ENCODE measurements at regions not wholly inside any gene's neighbourhood (a gene's known extent, or its start where the extent isn't known, plus 50 kb on each side); places are given as distances from the start of the nearest gene placed in this dataset.
"Not testable (repeated sequence)": the region's sequence is repeated elsewhere in the genome, so short reads cannot be mapped to it uniquely, and the experiment has no call there.

DNA sequence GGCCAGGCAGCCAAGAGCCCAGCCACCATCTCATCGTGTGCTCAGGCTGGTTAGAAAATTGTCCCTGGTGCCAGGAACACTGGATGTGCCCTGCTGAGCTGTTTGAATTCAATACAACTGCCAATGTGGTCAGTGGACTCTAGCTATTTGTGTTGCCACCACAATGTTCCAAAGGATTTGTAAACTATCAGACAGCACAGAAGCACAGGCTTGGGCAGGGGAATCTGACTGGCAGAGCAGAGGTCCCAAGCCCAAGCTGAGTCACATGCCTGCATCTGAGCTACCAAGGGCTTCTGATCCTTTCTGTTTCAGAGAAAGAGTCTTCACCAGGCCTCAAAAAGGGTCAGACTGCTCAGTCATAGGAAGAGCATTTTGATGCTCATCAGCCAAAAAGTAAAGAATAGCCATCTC, 232.1 kb upstream of the SEMA3C start:
- no peak for DNase-seq (ENCODE audit: extremely low read depth, insufficient read length)
- Histone ChIP-seq H3K27me3 (replicated peaks; ENCODE audit: control insufficient read depth, insufficient read depth, low read length) (no peaks in the 10 kb centered on the region), H3K36me3 (ENCODE audit: control insufficient read depth, insufficient read depth, low read length) (no peaks in the 10 kb centered on the region), H3K4me3 (replicated peaks; ENCODE audit: low read depth, low read length) (no peak overlapping the region)
- TF ChIP-seq, protein P1, sequence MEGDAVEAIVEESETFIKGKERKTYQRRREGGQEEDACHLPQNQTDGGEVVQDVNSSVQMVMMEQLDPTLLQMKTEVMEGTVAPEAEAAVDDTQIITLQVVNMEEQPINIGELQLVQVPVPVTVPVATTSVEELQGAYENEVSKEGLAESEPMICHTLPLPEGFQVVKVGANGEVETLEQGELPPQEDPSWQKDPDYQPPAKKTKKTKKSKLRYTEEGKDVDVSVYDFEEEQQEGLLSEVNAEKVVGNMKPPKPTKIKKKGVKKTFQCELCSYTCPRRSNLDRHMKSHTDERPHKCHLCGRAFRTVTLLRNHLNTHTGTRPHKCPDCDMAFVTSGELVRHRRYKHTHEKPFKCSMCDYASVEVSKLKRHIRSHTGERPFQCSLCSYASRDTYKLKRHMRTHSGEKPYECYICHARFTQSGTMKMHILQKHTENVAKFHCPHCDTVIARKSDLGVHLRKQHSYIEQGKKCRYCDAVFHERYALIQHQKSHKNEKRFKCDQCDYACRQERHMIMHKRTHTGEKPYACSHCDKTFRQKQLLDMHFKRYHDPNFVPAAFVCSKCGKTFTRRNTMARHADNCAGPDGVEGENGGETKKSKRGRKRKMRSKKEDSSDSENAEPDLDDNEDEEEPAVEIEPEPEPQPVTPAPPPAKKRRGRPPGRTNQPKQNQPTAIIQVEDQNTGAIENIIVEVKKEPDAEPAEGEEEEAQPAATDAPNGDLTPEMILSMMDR (IDR thresholded peaks at IDR 0.05; ENCODE audit: insufficient read depth, low read length, poor library complexity, severe bottlenecking): no peak

DNA sequence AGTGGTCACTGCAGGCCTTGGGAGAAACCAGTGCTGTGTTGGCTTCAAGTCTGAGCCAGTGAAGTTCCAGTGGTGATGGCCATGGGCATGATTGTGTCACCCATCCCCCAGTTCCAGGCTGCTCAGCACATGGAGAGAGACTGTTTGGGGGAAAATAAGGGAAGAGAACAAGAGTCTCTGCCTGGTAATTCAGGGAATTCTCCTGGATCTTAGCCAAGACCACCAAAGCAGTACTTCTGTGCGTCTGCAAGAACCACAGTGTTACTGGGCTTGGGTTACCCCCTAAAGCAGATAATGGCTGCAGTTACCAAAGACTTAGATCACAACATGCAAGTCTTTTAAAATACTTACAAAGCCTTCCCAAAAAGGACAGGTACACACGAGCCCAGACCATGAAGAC, 225.0 kb upstream of the SEMA3C start:
- no peaks in the 10 kb centered on the region for H3K36me3 ChIP-seq (ENCODE audit: control insufficient read depth, insufficient read depth, low read length)
- TF ChIP-seq, protein P1 (IDR thresholded peaks at IDR 0.05; ENCODE audit: insufficient read depth, low read length, poor library complexity, severe bottlenecking): no peak
- H3K4me3 ChIP-seq (replicated peaks; ENCODE audit: low read depth, low read length): no peak overlapping the region
- DNase-seq (ENCODE audit: extremely low read depth, insufficient read length): no peak
- H3K27me3 ChIP-seq (replicated peaks; ENCODE audit: control insufficient read depth, insufficient read depth, low read length): no peaks in the 10 kb centered on the region

DNA sequence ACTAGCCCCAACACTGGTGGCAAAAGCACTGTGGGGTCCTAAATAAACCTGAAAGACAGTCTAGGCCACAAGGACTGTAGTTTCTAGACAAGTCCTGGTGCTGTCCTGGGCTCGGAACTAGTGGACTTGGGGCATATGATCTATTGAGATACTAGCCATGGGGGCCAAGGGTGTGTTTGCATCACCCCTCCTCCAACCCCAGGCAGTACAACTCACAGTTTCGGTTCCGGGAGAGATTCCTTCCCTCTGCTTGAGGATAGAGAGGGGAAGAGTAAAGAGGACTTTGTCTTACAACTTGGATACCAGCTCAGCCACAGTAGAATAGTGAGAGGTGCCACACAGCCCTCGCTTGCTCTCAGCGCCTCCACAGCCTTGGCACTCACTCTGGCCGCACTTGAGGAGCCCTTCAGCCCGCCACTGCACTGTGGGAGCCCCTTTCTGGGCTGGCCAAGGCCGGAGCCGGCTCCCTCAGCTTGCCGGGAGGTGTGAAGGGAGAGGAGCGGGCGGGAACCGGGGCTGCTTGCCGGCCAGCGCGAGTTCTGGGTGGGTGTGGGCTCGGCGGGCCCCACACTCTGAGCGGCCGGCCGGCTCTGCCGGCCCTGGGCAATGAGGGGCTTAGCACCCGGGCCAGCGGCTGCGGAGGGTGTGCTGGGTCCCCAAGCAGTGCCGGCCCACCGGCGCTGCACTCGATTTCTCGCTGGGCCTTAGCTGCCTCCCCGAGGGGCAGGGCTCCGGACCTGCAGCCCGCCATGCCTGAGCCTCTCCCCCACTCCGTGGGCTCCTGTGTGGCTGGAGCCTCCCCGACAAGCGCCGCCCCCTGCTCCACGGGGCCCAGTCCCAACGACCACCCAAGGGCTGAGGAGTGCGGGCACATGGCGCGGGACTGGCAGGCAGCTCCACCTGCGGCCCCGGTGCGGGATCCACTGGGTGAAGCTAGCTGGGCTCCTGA, 222.7 kb upstream of the SEMA3C start:
- DNase-seq (ENCODE audit: extremely low read depth, insufficient read length); H3K36me3 ChIP-seq (ENCODE audit: control insufficient read depth, insufficient read depth, low read length); H3K27me3 ChIP-seq (replicated peaks; ENCODE audit: control insufficient read depth, insufficient read depth, low read length); H3K4me3 ChIP-seq (replicated peaks; ENCODE audit: low read depth, low read length): not testable (repeated sequence)

DNA sequence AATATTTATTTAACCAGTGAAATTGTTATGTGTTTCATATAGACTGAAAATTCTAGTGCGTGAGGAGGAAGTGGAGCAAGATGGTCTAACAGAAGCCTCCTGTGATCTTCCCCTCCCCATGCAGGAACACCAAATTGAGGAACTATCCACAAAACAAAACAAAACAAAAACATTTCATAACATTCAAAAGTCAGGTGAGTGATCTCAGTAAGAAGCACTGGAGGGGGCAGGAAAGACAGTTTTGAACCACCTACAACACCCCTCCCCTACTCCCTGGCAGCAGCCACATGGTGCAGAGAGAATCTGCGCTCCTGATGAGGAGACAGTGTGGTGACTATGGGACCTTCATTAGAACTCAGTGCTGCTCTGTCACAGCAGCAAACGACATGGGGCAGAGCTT, 221.9 kb upstream of the SEMA3C start:
- DNase-seq (ENCODE audit: extremely low read depth, insufficient read length): no peak
- H3K36me3 ChIP-seq (ENCODE audit: control insufficient read depth, insufficient read depth, low read length): no peaks in the 10 kb centered on the region
- TF ChIP-seq, protein P1 (IDR thresholded peaks at IDR 0.05; ENCODE audit: insufficient read depth, low read length, poor library complexity, severe bottlenecking): no peak
- no peaks in the 10 kb centered on the region for H3K27me3 ChIP-seq (replicated peaks; ENCODE audit: control insufficient read depth, insufficient read depth, low read length)
- H3K4me3 ChIP-seq (replicated peaks; ENCODE audit: low read depth, low read length): no peak overlapping the region

DNA sequence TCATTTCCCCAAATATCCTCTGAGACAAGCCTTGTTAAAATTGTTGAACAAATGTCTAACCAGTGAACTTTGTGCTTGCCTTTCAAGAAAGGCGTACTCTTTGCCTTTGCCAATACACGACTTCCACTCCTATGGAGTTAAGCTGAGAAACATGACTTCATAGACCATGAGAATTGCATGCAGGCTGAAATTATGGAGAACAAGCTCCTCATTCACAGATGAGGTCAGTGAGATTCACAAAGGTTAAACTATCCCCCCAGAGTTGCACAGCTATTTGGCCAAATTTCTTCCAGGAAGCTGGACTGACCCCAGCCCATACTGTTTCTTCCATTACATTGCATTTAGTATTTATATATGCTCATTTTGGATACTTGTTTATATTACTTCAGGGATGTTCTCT, 221.4 kb upstream of the SEMA3C start:
- DNase-seq (ENCODE audit: extremely low read depth, insufficient read length): no peak
- no peaks in the 10 kb centered on the region for H3K36me3 ChIP-seq (ENCODE audit: control insufficient read depth, insufficient read depth, low read length)
- TF ChIP-seq, protein P1 (IDR thresholded peaks at IDR 0.05; ENCODE audit: insufficient read depth, low read length, poor library complexity, severe bottlenecking): no peak
- H3K27me3 ChIP-seq (replicated peaks; ENCODE audit: control insufficient read depth, insufficient read depth, low read length): no peaks in the 10 kb centered on the region
- H3K4me3 ChIP-seq (replicated peaks; ENCODE audit: low read depth, low read length): no peak overlapping the region

DNA sequence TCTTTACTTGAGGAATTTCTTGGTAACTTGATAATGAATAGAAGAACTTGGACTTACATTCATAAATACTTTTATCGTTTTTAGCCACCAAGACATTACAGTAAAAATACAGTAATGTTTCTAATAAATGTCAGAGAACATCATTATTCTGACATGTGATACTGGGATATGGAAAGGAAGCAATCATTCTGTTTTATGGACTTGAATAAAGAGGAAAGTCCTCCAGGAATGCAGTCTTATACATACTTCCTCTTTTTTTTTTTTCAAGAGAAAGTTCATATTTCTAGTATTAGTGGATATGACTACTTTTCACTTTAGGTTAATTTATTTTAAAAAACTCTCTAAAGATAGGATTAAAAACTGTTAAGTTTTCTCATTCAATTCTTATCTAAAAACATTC, 220.0 kb upstream of the SEMA3C start:
- TF ChIP-seq, protein P1 (IDR thresholded peaks at IDR 0.05; ENCODE audit: insufficient read depth, low read length, poor library complexity, severe bottlenecking): no peak
- DNase-seq (ENCODE audit: extremely low read depth, insufficient read length): no peak
- H3K36me3 ChIP-seq (ENCODE audit: control insufficient read depth, insufficient read depth, low read length): no peaks in the 10 kb centered on the region
- no peaks in the 10 kb centered on the region for H3K27me3 ChIP-seq (replicated peaks; ENCODE audit: control insufficient read depth, insufficient read depth, low read length)
- H3K4me3 ChIP-seq (replicated peaks; ENCODE audit: low read depth, low read length): no peak overlapping the region

Measured in GM06990 (cell line).